GOT3 (cell line): ENCODE measurements at regions not wholly inside any gene's neighbourhood (a gene's known extent, or its start where the extent isn't known, plus 50 kb on each side); places are given as distances from the start of the nearest gene placed in this dataset.
"Not testable (repeated sequence)": the region's sequence is repeated elsewhere in the genome, so short reads cannot be mapped to it uniquely, and the experiment has no call there.

ENCODE experiments used
- DNase-seq: peaks from one replicate; lab custom pipeline; 2025; ENCODE audit warnings: mixed read lengths; lab: John Stamatoyannopoulos, UW

DNA sequence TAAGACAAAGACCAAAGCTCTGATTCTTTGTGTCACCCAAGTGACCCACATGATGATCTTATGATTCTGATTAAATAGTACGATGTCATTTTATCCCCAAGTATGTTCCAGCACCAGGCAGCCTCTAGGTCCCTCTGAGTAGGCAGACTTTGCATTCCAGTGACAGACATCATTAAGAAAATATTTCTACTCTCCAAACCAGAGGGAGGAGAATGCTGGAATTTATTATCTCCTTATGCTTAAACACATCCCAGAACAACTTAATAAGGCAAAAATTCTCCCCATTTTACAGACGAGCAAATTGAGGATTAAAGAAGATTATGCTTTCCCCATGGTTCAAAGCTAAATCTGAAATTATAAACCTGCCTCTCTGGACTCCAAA is 192.8 kb upstream of the CDH11 start:
- DNase-seq, result no peak

DNA sequence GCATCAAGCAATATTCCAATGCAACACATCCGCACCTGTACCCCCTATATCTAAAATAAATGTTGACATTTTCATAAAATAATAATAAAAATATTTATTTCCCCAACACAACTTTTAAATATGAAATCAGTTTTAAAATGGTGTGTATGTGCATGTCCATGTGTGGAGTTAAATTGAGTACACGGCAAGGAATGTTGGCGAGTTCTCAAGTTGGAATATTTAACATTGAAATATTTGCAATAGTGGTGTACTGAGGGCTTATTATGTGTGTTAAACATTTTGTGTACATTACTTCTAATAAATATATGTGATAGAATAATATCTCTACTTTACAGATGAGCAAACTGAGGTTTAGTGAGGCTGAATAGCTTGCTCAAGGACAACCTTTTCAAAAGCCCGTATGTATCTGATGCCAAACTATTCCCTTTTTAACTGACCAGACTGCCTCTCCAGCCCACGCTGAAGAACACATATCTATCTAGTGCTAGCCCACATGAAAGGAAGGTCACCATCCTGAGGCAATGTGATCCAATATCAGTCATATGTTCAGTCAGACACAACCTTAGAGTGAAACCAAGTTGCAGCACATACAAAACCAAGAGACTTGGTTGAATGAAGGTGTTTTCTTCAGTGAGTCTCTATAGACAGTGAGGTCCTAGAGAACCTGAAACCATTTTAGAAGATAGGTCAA is 192.2 kb upstream of the CDH11 start:
- no peak for DNase-seq

- DNase-seq, result no peak
Measured at GRCh38 chr16:65312795-65313194, 190.9 kb upstream of the CDH11 start.

- DNase-seq, result no peak
Measured at GRCh38 chr16:65312071-65312470, 190.2 kb upstream of the CDH11 start.

DNA sequence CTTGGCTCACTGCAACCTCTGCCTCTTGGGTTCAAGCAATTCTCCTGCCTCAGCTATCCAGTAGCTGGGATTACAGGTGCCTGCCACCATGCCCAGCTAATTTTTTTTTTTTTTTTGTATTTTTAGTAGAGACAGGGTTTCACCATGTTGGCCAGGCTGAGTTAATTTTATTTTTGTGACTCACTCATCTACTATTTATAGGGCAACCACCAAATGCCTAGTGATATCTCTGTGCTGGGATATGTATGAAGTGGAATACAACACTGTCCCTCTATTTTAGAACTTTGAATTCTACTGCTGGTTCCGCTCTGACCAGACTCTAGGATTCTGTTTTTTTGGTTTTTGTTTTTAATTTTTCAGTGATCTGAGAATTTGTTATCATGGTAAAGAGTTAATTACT is 188.6 kb upstream of the CDH11 start:
- DNase-seq, result not testable (repeated sequence)

DNA sequence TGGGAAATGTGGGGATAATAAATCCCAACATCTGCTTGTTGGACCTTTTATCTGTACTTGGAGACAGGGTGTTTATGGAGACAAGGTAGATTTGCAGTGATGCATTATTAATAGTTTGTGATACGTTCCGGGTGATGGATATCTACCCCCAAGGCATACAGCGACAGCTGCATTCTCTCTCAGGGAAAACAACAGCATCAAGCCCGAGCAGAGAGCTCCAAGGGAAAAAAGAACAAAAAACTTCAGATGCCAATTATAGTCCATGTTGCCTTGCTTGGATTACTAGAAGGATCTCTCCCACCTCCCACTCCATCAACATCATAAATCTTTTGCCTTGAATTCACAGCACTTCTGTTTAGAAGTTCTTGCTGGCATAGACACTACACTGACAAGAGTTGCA is 187.5 kb upstream of the CDH11 start:
- DNase-seq, result no peak

GRCh38 chr16:65308506-65308905 is 186.6 kb upstream of the CDH11 start:
- no peak for DNase-seq

DNA sequence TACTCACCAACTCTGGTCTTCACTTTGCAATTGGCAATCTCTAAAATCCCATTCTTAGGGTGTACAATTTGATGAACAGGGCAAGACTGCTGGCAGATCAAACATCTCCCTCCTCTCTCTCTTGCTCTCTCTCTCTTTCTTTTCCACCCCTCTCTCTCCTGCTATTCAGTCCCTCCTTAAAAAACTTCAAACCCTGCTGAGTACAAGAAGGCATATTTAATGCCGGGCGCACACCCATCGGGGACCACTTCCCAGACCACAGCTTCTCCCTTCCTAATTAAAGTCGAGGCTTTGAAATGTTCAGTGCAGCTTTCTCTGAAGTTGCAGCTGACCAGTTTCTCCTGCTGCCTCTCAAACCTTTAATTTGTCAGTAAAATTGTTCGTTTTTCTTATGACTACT is 185.4 kb upstream of the CDH11 start:
- no peak for DNase-seq

DNA sequence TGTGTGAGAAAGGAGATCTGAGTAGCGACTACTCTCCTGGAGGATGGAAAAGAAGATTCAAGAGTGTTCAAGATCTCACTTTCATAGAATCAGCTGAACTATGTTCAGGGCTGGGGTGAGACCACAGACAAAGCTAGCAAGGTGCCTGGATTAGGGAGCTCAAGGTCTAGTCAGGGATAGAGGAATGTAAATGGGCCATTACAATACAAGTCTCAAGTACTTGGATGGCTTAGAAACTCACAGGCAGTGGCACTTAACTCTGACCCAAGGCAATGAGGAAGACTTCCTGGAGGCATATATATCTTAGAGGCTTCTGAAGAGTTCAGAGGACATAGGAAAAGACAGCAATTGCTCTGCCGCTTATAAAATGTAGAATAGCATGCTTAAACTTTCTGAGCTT is 184.9 kb upstream of the CDH11 start:
- no peak for DNase-seq

DNA sequence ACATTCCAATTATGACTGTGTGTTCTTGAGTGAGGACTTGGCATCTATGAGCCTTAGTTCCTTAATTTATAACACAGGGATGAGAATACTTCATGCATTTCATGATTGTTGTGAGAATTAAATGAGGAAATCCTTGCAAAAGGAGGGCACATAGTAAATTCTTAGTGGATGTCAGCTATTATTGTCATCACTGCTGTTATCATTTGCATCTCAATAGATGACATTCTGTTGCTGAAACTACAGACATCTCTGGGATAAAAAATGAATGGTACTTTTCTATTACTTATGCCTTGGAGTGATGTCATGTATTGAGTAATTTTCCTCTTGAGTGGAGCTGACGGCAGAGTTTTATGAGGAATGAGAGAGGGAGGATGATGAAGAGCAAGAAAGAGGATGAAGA is 184.4 kb upstream of the CDH11 start:
- DNase-seq, result no peak

DNA sequence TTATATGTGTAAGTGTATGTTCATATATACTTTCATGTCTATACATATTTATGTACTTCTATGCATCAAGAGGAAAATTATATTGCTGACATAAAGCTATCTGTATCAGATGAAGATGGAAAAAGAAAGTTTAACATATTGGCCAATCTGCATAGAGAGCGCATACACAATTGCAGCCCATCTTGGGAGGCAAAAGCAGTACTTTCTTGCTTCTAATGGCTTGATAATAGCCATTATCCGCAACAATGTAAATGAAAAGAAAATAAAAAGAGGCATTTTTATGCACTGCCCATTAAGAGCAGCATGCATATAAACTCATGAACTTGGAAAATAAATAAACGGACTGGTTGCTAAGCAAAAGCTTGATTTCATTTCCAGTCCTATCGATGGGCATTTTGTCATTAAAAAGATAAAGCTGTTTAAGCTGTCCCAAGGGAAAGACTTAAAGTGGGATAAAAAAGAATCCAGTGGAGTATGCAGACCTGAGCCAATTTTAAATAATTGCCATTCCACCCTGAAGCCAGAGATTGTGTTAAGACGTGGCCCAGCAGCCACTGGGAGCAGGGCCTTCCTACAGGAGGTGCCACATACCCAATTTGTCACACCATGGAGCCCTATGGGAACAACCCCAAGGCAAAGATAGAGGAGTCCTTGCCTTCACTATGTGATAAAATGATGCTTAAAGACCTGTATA is 183.6 kb upstream of the CDH11 start:
- DNase-seq, result no peak

DNA sequence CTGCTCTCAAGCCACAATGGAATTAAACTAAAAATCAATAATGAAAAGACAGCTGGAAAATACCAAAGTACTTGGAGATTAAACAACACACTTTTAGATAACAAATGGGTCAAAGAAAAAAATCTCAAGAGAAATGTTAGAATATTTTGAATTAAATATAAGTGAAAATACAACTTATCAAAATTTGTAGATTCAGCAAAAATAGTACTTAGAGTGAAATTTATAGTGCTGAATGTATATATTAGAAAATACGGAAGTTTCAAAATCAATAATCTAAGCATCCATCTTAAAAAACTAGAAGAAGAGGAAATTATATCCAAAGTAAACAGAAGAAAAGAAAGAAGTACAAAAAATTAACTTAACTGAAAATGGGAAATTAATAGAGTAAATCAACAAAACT is 179.2 kb upstream of the CDH11 start:
- DNase-seq, result no peak

DNA sequence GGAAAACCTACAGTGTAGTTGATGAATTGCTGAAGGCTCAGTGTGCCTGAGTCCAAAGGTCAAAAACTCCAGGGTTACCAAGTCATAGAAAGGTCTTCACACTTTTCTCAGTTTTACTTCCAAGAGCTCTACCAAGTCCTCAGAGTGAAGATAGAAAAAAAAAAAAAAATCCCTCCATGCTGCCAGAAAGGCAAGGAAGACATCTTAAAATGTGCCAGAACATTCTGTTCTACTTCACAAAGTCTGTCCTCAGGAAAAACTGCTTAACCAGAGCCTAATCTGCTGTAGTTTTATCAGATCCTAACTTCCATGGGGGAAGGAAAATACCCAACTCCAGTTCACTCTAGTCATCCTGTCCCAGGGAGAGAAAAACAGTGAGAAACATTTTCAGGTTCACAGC is 175.6 kb upstream of the CDH11 start:
- no peak for DNase-seq

DNA sequence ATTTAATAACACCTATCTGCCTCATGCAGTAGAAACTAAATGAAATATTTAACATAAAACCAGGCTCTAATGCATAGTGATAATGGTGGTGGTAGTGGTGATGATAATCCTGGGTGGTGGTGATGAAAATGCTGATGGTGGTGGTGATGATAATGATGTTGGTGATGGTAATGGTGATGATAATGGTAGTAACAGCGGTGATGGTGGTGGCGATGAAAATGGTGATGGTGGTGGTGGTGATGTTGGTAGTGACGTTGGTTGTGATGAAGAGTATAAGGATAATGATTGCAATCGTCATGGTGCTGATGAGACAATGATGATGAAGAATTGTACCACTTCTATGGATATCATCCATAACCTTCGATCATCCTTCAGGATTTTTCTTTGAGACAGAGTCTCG is 173.7 kb upstream of the CDH11 start:
- no peak for DNase-seq

DNA sequence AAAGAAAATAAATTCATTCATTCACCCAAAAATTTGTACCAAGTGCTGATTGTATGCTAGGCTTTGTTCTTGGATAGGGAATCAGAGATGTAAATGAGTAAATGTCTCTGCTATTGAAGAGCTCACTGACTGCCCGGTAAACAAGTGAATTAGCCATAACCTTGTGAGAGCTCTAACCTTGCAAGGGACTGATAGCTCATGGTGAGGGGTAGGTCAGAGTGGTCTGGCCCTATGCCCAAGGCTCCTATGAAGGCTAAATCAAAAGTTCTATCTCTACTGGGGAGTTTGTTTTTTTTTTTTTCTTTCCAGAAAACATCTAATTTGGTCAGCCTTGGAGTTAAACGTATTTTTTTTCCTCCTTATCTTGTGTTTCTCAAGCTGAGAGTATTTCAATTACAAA is 172.8 kb upstream of the CDH11 start:
- no peak for DNase-seq

- DNase-seq, result no peak
Measured at GRCh38 chr16:65294165-65294564, 172.3 kb upstream of the CDH11 start.

GRCh38 chr16:65289022-65289421 is 167.2 kb upstream of the CDH11 start:
- no peak for DNase-seq

GRCh38 chr16:65287307-65287706 is 165.4 kb upstream of the CDH11 start:
- no peak for DNase-seq

- DNase-seq, result no peak
Measured at GRCh38 chr16:65285128-65286048, 163.5 kb upstream of the CDH11 start.

DNA sequence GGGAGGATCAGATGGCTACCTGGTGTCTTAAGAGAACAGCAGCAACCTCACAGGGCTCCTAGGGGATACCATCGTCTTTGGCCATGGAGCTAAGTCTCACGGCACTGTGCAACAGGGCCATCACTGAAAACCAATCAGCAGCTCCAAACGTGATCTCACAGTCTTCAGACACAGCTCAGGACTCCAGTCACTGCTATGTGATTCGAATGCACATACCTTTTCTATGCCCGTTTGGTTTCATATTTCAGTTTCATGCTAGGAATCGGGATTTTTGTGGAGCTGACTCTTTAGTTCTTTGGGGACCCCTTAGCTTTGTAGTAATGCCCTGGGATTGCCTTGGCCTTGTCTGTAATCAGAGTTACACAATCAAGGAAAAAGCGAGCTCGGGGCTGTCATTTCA is 162.8 kb upstream of the CDH11 start:
- DNase-seq, result no peak

- DNase-seq, result no peak
Measured at GRCh38 chr16:65283181-65283651, 161.4 kb upstream of the CDH11 start.

GRCh38 chr16:65281586-65281985 is 159.7 kb upstream of the CDH11 start:
- DNase-seq, result no peak
